GM12875 (cell line): ENCODE measurements at regions not wholly inside any gene's neighbourhood (a gene's known extent, or its start where the extent isn't known, plus 50 kb on each side); places are given as distances from the start of the nearest gene placed in this dataset.

Experiments
- H3K4me3 ChIP-seq: one replicate; pipeline ENCODE4 v1.5.1; 2011; ENCODE audit warnings: low read depth, low read length, control low read depth
- CTCF ChIP-seq: IDR thresholded peaks from 2 replicates; pipeline ENCODE4 v1.5.1; 2011; ENCODE audit warnings: low read depth, mild to moderate bottlenecking, control low read depth, inconsistent platforms, low read length, moderate library complexity, borderline replicate concordance; ENCODE audit not compliant: insufficient read depth

- TF ChIP-seq CTCF = no peak
These were observed 586.2 kb upstream of the ADAMTS16 start for GRCh38 chr5:4553978-4554377.

GRCh38 chr5:4555725-4556285 lies 584.3 kb upstream of the ADAMTS16 start:
- TF ChIP-seq CTCF = no peak
- H3K4me3 ChIP-seq = no peak overlapping the region

More at GRCh38 chr5:4553978-4554377, 586.2 kb upstream of the ADAMTS16 start:
- no peak overlapping the region for H3K4me3 ChIP-seq

- H3K4me3 ChIP-seq = no peak overlapping the region
- TF ChIP-seq CTCF = no peak
These were observed 578.7 kb upstream of the ADAMTS16 start for GRCh38 chr5:4561403-4561802.

GRCh38 chr5:4563400-4563799 lies 576.7 kb upstream of the ADAMTS16 start:
- no peak overlapping the region for H3K4me3 ChIP-seq
- TF ChIP-seq CTCF = no peak

GRCh38 chr5:4570047-4570995 lies 569.8 kb upstream of the ADAMTS16 start:
- H3K4me3 ChIP-seq = no peak overlapping the region
- no peak for TF ChIP-seq CTCF

- no peak for TF ChIP-seq CTCF
- no peak overlapping the region for H3K4me3 ChIP-seq
These were observed 568.7 kb upstream of the ADAMTS16 start for GRCh38 chr5:4571248-4571948.
